Osteocyte (in vitro differentiated cells): ENCODE measurements at regions not wholly inside any gene's neighbourhood (a gene's known extent, or its start where the extent isn't known, plus 50 kb on each side); places are given as distances from the start of the nearest gene placed in this dataset.

Experiments
- DNase-seq: peaks from one replicate; pipeline ENCODE4 v3.0.0; 2021; ENCODE audit warnings: mixed read lengths; ENCODE audit not compliant: unreplicated experiment; ENCODE audit errors: extremely low spot score
- H3K27ac Mint-ChIP-seq: one replicate; pipeline ENCODE4 v1.8.0; 2021; ENCODE audit warnings: mild to moderate bottlenecking, mixed read lengths; ENCODE audit not compliant: unreplicated experiment
- H3K27me3 Mint-ChIP-seq: one replicate; pipeline ENCODE4 v1.8.0; 2021; ENCODE audit warnings: mixed read lengths; ENCODE audit not compliant: unreplicated experiment
- H3K36me3 Mint-ChIP-seq: one replicate; pipeline ENCODE4 v1.8.0; 2021; ENCODE audit warnings: mixed read lengths; ENCODE audit not compliant: unreplicated experiment
- H3K4me1 Mint-ChIP-seq: one replicate; pipeline ENCODE4 v1.8.0; 2021; ENCODE audit warnings: mixed read lengths; ENCODE audit not compliant: unreplicated experiment
- H3K4me3 Mint-ChIP-seq: one replicate; pipeline ENCODE4 v1.8.0; 2021; ENCODE audit warnings: mild to moderate bottlenecking, moderate library complexity, mixed read lengths; ENCODE audit not compliant: unreplicated experiment
- H3K9me3 Mint-ChIP-seq: one replicate; pipeline ENCODE4 v1.8.0; 2021; ENCODE audit warnings: mixed read lengths; ENCODE audit not compliant: unreplicated experiment
- CTCF ChIP-seq: fragments of 200-600 bp; sonication (generic); IDR thresholded peaks from 2 replicates; pipeline ENCODE4 v1.5.0; 2021; ENCODE audit warnings: antibody characterized with exemption, mild to moderate bottlenecking, moderate library complexity

GRCh38 chrX:39459204-39459603, 638.6 kb downstream of the BCOR start:
- Mint-ChIP-seq H3K27ac (no peak overlapping the region), H3K27me3 (peaks cover 16% of the 10 kb centered on the region), H3K36me3 (no peaks in the 10 kb centered on the region), H3K4me3 (no peak overlapping the region), H3K9me3 (peaks cover 9% of the 10 kb centered on the region), H3K4me1 (no peaks in the 10 kb centered on the region)
- no peak for DNase-seq
- TF ChIP-seq CTCF, result no peak

- Mint-ChIP-seq H3K36me3 (no peaks in the 10 kb centered on the region), H3K4me3 (no peak overlapping the region), H3K9me3 (peaks cover 9% of the 10 kb centered on the region), H3K27me3 (peaks cover 22% of the 10 kb centered on the region), H3K4me1 (no peaks in the 10 kb centered on the region), H3K27ac (no peak overlapping the region)
- no peak for TF ChIP-seq CTCF
- DNase-seq, result no peak
Observed at GRCh38 chrX:39459952-39460351, 637.8 kb downstream of the BCOR start.

GRCh38 chrX:39460499-39460898, 637.3 kb downstream of the BCOR start:
- H3K36me3 Mint-ChIP-seq, result no peaks in the 10 kb centered on the region
- H3K27me3 Mint-ChIP-seq, result peaks cover 22% of the 10 kb centered on the region
- H3K4me3 Mint-ChIP-seq, result no peak overlapping the region
- no peak overlapping the region for H3K27ac Mint-ChIP-seq
- no peaks in the 10 kb centered on the region for H3K4me1 Mint-ChIP-seq
- no peak for TF ChIP-seq CTCF
- no peak for DNase-seq
- H3K9me3 Mint-ChIP-seq, result peaks cover 9% of the 10 kb centered on the region

- no peaks in the 10 kb centered on the region for H3K36me3 Mint-ChIP-seq
- peaks cover 22% of the 10 kb centered on the region for H3K27me3 Mint-ChIP-seq
- no peak for TF ChIP-seq CTCF
- no peak overlapping the region for H3K27ac Mint-ChIP-seq
- H3K4me3 Mint-ChIP-seq, result no peak overlapping the region
- DNase-seq, result no peak
- no peaks in the 10 kb centered on the region for H3K4me1 Mint-ChIP-seq
- peaks cover under 1% of the 10 kb centered on the region for H3K9me3 Mint-ChIP-seq
Observed at GRCh38 chrX:39462835-39463234, 634.9 kb downstream of the BCOR start.

- no peaks in the 10 kb centered on the region for H3K9me3 Mint-ChIP-seq
- no peak overlapping the region for H3K27ac Mint-ChIP-seq
- no peaks in the 10 kb centered on the region for H3K36me3 Mint-ChIP-seq
- no peak for DNase-seq
- peaks cover 22% of the 10 kb centered on the region for H3K27me3 Mint-ChIP-seq
- H3K4me3 Mint-ChIP-seq, result no peak overlapping the region
- H3K4me1 Mint-ChIP-seq, result no peaks in the 10 kb centered on the region
- TF ChIP-seq CTCF, result no peak
Observed at GRCh38 chrX:39464253-39464652, 633.5 kb downstream of the BCOR start.
